NCI-H146 treated with DMSO at 0.1 percent for 48 hours (cell line): ENCODE measurements at regions not wholly inside any gene's neighbourhood (a gene's known extent, or its start where the extent isn't known, plus 50 kb on each side); places are given as distances from the start of the nearest gene placed in this dataset.
"Not testable (repeated sequence)": the region's sequence is repeated elsewhere in the genome, so short reads cannot be mapped to it uniquely, and the experiment has no call there.

Experiments used
- DNase-seq: peaks from one replicate; lab custom pipeline; 2025; ENCODE audit not compliant: unreplicated experiment; lab: John Stamatoyannopoulos, UW

- no peak for DNase-seq
These were observed 1145.0 kb downstream of the RPA4 start for GRCh38 chrX:98028691-98029090.

GRCh38 chrX:98029861-98030260 is 1146.2 kb downstream of the RPA4 start:
- DNase-seq, result no peak

- DNase-seq, result no peak
These were observed 1173.5 kb downstream of the RPA4 start for GRCh38 chrX:98057176-98057575.

GRCh38 chrX:98065151-98065550 is 1181.4 kb downstream of the RPA4 start:
- DNase-seq, result no peak

GRCh38 chrX:98067611-98068010 is 1183.9 kb downstream of the RPA4 start:
- DNase-seq, result no peak

GRCh38 chrX:98068024-98068580 is 1184.4 kb downstream of the RPA4 start:
- DNase-seq, result no peak

GRCh38 chrX:98071331-98071730 is 1187.6 kb downstream of the RPA4 start:
- no peak for DNase-seq

GRCh38 chrX:98077440-98077839 is 1193.7 kb downstream of the RPA4 start:
- no peak for DNase-seq

GRCh38 chrX:98111684-98112083 is 1228.0 kb downstream of the RPA4 start:
- no peak for DNase-seq

- DNase-seq, result no peak
These were observed 1230.3 kb downstream of the RPA4 start for GRCh38 chrX:98114021-98114420.

GRCh38 chrX:98141466-98141865 is 1257.8 kb downstream of the RPA4 start:
- DNase-seq, result no peak

GRCh38 chrX:98191003-98191402 is 1307.3 kb downstream of the RPA4 start:
- no peak for DNase-seq

- DNase-seq, result no peak
These were observed 1310.3 kb downstream of the RPA4 start for GRCh38 chrX:98194036-98194435.

- DNase-seq, result no peak
These were observed 1320.1 kb downstream of the RPA4 start for GRCh38 chrX:98203800-98204199.

- DNase-seq, result no peak
These were observed 1324.2 kb downstream of the RPA4 start for GRCh38 chrX:98207947-98208346.

GRCh38 chrX:98231003-98231402 is 1347.3 kb downstream of the RPA4 start:
- no peak for DNase-seq

- not testable (repeated sequence) for DNase-seq
These were observed 1356.4 kb downstream of the RPA4 start for GRCh38 chrX:98240061-98240460.

GRCh38 chrX:98263135-98263534 is 1379.4 kb downstream of the RPA4 start:
- no peak for DNase-seq

GRCh38 chrX:98289726-98290125 is 1406.0 kb downstream of the RPA4 start:
- no peak for DNase-seq

GRCh38 chrX:98294310-98294709 is 1410.6 kb downstream of the RPA4 start:
- no peak for DNase-seq

GRCh38 chrX:98296129-98296528 is 1412.4 kb downstream of the RPA4 start:
- DNase-seq, result no peak

GRCh38 chrX:98299785-98300184 is 1416.1 kb downstream of the RPA4 start:
- DNase-seq, result no peak

- DNase-seq, result not testable (repeated sequence)
These were observed 1416.8 kb downstream of the RPA4 start for GRCh38 chrX:98300536-98300935.

- no peak for DNase-seq
These were observed 1447.7 kb downstream of the RPA4 start for GRCh38 chrX:98331407-98331806.
